GM10248 (cell line): ENCODE measurements at regions not wholly inside any gene's neighbourhood (a gene's known extent, or its start where the extent isn't known, plus 50 kb on each side); places are given as distances from the start of the nearest gene placed in this dataset.

Source experiments
- CTCF ChIA-PET: fragments of 300-600 bp; sonication (Branson Sonifier 250); formaldehyde crosslinking; extraction: SDS; loops from one replicate; lab custom pipeline; 2021; ENCODE audit warnings: antibody characterized with exemption; lab: Yijun Ruan, JAX
- POLR2A ChIA-PET: fragments of 350-650 bp; sonication (Branson Sonifier 250); formaldehyde crosslinking; extraction: SDS; loops from one replicate; lab custom pipeline; 2020; ENCODE audit warnings: antibody characterized with exemption; lab: Yijun Ruan, JAX
- DNase-seq: peaks from one replicate; pipeline ENCODE4 v3.0.0; 2012; ENCODE audit errors: extremely low spot score
- TF ChIP-seq, protein P1 (sequence below): IDR thresholded peaks from 2 replicates; pipeline ENCODE4 v1.5.1; 2012; ENCODE audit warnings: mild to moderate bottlenecking, low read depth; ENCODE audit errors: extremely low read depth, missing control alignments, control extremely low read depth

DNA sequence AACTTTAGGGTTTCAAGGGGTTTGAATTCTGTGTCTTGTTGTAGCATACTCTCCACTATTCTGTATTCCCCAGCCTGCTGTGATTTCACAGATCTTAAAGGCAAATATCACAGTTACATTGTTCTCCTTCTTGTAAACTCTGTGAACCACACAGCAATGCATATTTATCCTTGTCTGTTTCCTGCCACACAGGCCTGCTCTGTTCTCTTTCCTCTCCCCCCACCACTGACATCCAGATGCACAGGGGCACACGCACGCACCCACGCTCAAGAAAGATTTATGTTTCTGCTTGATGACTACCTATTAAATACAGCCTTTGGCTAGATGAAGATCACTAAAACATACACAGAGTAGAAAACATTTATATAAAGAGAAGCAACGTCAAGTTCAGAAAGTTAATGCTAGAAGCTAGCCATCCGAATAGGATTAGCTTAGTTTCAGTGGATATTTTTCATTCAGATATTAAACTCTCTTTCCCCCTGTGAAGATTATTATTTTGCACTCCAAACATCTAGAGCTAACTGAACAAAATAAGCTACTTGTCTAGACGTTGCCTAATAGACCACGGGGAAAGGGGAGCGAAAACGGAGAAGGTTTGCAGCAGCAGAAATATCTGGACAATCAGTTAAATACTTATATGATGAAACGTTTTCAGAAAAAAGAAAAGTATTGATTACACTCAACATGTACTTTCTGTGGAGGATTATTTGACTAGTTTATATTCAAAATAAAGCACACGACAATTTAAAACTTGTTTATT is 193.1 kb upstream of the SEMA3C start:
- ChIA-PET POLR2A (no interaction called here), CTCF (no interaction called here)
- TF ChIP-seq, protein P1, sequence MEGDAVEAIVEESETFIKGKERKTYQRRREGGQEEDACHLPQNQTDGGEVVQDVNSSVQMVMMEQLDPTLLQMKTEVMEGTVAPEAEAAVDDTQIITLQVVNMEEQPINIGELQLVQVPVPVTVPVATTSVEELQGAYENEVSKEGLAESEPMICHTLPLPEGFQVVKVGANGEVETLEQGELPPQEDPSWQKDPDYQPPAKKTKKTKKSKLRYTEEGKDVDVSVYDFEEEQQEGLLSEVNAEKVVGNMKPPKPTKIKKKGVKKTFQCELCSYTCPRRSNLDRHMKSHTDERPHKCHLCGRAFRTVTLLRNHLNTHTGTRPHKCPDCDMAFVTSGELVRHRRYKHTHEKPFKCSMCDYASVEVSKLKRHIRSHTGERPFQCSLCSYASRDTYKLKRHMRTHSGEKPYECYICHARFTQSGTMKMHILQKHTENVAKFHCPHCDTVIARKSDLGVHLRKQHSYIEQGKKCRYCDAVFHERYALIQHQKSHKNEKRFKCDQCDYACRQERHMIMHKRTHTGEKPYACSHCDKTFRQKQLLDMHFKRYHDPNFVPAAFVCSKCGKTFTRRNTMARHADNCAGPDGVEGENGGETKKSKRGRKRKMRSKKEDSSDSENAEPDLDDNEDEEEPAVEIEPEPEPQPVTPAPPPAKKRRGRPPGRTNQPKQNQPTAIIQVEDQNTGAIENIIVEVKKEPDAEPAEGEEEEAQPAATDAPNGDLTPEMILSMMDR = no peak
- DNase-seq = no peak

DNA sequence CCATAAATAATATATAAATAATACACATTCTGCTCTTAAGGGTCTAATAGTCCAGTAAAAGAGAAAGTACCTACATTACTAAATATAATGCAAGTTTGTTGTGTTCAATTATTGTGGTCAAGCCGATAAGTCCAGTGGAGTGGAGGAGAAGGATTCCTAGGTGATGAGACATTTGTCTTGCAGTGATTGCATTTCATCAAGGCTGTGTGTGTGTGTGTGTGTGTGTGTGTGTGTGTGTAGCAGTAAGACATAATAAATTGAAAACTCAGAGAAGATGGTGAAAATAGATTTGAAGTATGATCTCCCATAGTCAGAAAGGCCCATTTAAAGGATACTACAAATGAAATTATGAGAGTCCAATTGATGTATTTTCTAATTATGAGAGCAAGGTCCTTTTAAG is 192.5 kb upstream of the SEMA3C start:
- POLR2A ChIA-PET = no interaction called here
- TF ChIP-seq, protein P1 = no peak
- no peak for DNase-seq
- CTCF ChIA-PET = no interaction called here

DNA sequence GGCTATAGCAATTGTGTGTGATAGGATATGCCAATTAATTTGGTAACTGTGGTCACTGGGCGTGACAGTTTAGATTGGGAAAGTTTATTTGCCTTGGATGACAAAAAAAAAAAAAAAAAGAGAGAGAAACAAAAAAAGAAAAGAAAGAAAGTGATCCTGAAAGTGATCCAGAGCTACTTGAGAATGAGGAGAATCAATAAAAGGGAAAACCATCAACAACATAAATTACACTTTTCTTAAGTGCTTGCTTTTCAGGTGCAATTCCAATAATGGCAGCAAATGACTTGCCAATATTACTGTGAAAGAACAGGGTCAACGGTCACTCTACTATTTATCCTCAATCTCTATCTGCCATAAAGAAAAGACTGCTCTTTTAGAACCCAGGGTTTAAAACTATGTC is 191.8 kb upstream of the SEMA3C start:
- DNase-seq = no peak
- TF ChIP-seq, protein P1 = no peak
- CTCF ChIA-PET = no interaction called here
- POLR2A ChIA-PET = no interaction called here

DNA sequence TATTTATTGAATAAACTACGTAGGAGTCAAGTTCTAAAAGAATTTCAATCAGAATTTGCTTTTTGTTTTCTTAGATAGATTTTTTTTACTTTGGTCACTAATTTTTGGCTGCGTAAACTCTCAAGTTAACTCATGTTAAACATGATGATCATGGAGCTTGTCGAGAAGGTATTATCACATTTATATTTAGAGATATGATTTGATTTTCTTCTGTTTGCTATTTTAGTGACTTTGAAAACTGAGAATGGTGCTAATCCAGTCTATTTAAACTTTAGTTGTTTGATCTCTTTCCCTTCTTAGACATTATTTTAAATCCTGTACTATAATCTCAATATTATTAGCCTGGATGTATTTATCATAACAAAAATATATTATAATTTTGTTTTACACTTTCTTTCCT is 179.4 kb upstream of the SEMA3C start:
- ChIA-PET CTCF (no interaction called here), POLR2A (no interaction called here)
- TF ChIP-seq, protein P1 = no peak
- DNase-seq = no peak

DNA sequence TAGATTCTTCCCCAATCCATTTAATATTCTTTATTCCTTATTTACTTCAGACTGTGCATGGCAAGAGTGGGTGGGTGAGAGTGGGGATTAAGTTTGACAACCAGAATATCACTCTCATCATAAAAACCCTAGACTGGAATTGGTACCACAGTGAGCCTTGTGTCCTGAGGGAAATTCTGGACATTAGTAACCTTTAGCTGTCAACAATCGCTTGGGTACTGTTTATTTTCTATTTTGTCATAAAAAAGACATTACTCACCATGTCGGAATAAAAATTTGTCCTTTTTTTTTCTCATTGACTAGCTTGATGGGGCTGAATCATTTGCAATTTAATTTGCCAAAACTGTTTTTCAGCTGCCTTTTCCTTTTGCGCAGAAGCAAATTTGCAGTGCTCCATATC is 176.1 kb upstream of the SEMA3C start:
- CTCF ChIA-PET = no interaction called here
- POLR2A ChIA-PET = no interaction called here
- DNase-seq = no peak
- TF ChIP-seq, protein P1 = no peak

DNA sequence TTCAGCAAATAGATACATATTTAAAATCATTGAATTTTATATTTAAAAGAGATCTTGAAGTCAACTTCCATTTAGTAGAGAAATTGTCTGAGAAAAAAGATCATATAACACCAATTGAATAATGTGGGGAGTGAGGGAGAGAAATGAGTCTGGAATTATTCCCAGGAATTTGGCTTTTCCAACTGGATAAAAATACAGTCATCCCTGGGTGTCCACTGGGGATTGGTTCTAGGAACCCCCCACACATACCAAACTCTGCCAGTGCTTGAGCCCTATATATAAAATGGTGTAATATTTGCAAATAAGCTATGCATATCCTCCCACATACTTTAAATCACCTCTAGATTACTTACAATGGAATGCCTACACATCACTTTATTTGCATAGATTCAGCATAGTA is 162.8 kb upstream of the SEMA3C start:
- TF ChIP-seq, protein P1 = no peak
- CTCF ChIA-PET = no interaction called here
- POLR2A ChIA-PET = no interaction called here
- no peak for DNase-seq

DNA sequence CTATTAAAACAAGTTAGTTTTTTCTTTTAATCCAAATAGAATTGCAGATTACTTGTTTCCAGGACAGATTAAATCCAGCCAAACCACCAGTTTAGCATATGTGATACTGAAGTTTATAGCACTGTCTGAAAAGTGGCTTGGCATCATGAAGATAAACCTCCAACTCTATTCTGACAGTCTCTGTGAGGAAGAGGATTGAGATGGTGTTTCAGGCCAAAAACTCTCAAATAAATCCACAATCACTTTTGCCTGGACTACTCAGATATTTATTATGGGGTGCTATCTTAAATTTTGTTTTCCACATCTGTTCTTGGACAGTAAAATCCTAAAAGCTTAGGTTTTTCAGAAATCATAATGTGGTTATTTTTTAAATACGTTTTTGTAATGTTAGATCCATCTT is 161.7 kb upstream of the SEMA3C start:
- CTCF ChIA-PET = no interaction called here
- TF ChIP-seq, protein P1 = no peak
- POLR2A ChIA-PET = no interaction called here
- DNase-seq = no peak
